ENCODE measurements at regions not wholly inside any gene's neighbourhood (a gene's known extent, or its start where the extent isn't known, plus 50 kb on each side); places are given as distances from the start of the nearest gene placed in this dataset.

DNA sequence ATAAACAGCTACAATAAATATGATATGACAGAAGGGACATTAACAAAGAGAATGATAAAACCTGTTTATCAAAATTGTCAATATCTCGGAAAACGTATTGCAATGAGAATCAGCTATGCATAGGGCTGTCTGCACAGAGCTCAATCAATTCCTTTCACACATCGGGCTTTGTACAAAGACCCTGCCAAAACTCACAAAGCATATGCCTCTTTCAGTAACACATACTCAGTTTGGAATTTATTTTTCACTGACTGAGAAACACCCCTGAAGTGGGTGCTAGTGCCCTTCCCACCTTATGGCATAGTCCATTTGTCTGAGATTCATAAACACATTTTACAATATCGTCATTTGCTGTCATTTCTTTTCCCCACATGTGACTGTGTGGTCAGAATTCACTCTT, 815.8 kb upstream of the FAM98A start:
- no peaks in the 10 kb centered on the region for H3K9me3 Mint-ChIP-seq (ENCODE audit: unreplicated experiment)
- H3K36me3 Mint-ChIP-seq (ENCODE audit: low read depth, unreplicated experiment), result no peaks in the 10 kb centered on the region
- TF ChIP-seq, protein P1, sequence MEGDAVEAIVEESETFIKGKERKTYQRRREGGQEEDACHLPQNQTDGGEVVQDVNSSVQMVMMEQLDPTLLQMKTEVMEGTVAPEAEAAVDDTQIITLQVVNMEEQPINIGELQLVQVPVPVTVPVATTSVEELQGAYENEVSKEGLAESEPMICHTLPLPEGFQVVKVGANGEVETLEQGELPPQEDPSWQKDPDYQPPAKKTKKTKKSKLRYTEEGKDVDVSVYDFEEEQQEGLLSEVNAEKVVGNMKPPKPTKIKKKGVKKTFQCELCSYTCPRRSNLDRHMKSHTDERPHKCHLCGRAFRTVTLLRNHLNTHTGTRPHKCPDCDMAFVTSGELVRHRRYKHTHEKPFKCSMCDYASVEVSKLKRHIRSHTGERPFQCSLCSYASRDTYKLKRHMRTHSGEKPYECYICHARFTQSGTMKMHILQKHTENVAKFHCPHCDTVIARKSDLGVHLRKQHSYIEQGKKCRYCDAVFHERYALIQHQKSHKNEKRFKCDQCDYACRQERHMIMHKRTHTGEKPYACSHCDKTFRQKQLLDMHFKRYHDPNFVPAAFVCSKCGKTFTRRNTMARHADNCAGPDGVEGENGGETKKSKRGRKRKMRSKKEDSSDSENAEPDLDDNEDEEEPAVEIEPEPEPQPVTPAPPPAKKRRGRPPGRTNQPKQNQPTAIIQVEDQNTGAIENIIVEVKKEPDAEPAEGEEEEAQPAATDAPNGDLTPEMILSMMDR (IDR thresholded peaks at IDR 0.05; ENCODE audit: unreplicated experiment), result no peak
- DNase-seq (ENCODE audit: low spot score), result no peak
- H3K27ac Mint-ChIP-seq (ENCODE audit: unreplicated experiment), result no peak overlapping the region
- no peaks in the 10 kb centered on the region for H3K27me3 Mint-ChIP-seq (ENCODE audit: unreplicated experiment)
- no peak overlapping the region for H3K4me3 Mint-ChIP-seq (ENCODE audit: unreplicated experiment)
- H3K4me1 Mint-ChIP-seq (ENCODE audit: unreplicated experiment), result no peaks in the 10 kb centered on the region

- DNase-seq (ENCODE audit: low spot score), result no peak
- H3K4me1 Mint-ChIP-seq (ENCODE audit: unreplicated experiment), result no peaks in the 10 kb centered on the region
- no peaks in the 10 kb centered on the region for H3K9me3 Mint-ChIP-seq (ENCODE audit: unreplicated experiment)
- H3K4me3 Mint-ChIP-seq (ENCODE audit: unreplicated experiment), result no peak overlapping the region
- no peaks in the 10 kb centered on the region for H3K27me3 Mint-ChIP-seq (ENCODE audit: unreplicated experiment)
- TF ChIP-seq, protein P1 (IDR thresholded peaks at IDR 0.05; ENCODE audit: unreplicated experiment), result no peak
- no peaks in the 10 kb centered on the region for H3K36me3 Mint-ChIP-seq (ENCODE audit: low read depth, unreplicated experiment)
- peak overlapping the region; percentile 4 for H3K27ac Mint-ChIP-seq (ENCODE audit: unreplicated experiment)
Observed at GRCh38 chr2:34408100-34408499, 809.0 kb upstream of the FAM98A start.

DNA sequence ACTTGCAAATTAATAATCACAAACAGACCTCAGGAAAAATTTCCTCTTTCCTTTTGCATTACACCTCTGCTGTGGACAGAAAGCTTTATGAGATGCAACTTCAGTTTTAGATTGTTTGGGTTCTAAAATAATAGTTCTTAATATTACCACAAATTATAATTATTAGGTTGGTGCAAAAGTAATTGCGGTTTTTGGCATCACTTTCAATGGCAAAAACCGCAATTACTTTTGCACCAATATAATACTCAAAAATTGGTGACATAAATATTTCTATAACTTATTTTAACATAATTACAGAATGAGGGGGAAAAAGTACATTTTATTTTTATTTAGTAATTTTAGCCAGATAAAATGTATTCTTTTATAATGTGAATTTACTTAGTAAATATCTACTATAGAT, 804.4 kb upstream of the FAM98A start:
- H3K4me1 Mint-ChIP-seq (ENCODE audit: unreplicated experiment), result no peaks in the 10 kb centered on the region
- DNase-seq (ENCODE audit: low spot score), result no peak
- no peak overlapping the region for H3K4me3 Mint-ChIP-seq (ENCODE audit: unreplicated experiment)
- H3K27me3 Mint-ChIP-seq (ENCODE audit: unreplicated experiment), result peaks cover 1% of the 10 kb centered on the region
- no peaks in the 10 kb centered on the region for H3K36me3 Mint-ChIP-seq (ENCODE audit: low read depth, unreplicated experiment)
- H3K27ac Mint-ChIP-seq (ENCODE audit: unreplicated experiment), result no peak overlapping the region
- TF ChIP-seq, protein P1 (IDR thresholded peaks at IDR 0.05; ENCODE audit: unreplicated experiment), result no peak
- H3K9me3 Mint-ChIP-seq (ENCODE audit: unreplicated experiment), result no peaks in the 10 kb centered on the region

GRCh38 chr2:34402376-34402775, 803.3 kb upstream of the FAM98A start:
- no peak overlapping the region for H3K27ac Mint-ChIP-seq (ENCODE audit: unreplicated experiment)
- no peaks in the 10 kb centered on the region for H3K36me3 Mint-ChIP-seq (ENCODE audit: low read depth, unreplicated experiment)
- H3K27me3 Mint-ChIP-seq (ENCODE audit: unreplicated experiment), result peaks cover 1% of the 10 kb centered on the region
- TF ChIP-seq, protein P1 (IDR thresholded peaks at IDR 0.05; ENCODE audit: unreplicated experiment), result no peak
- DNase-seq (ENCODE audit: low spot score), result no peak
- H3K9me3 Mint-ChIP-seq (ENCODE audit: unreplicated experiment), result no peaks in the 10 kb centered on the region
- H3K4me1 Mint-ChIP-seq (ENCODE audit: unreplicated experiment), result no peaks in the 10 kb centered on the region
- no peak overlapping the region for H3K4me3 Mint-ChIP-seq (ENCODE audit: unreplicated experiment)

- TF ChIP-seq, protein P1 (IDR thresholded peaks at IDR 0.05; ENCODE audit: unreplicated experiment), result no peak
Observed at GRCh38 chr2:34401186-34401585, 802.1 kb upstream of the FAM98A start.

More at GRCh38 chr2:34401186-34401585, 802.1 kb upstream of the FAM98A start:
- Mint-ChIP-seq H3K36me3 (ENCODE audit: low read depth, unreplicated experiment) (no peaks in the 10 kb centered on the region), H3K9me3 (ENCODE audit: unreplicated experiment) (no peaks in the 10 kb centered on the region), H3K4me3 (ENCODE audit: unreplicated experiment) (no peak overlapping the region), H3K27ac (ENCODE audit: unreplicated experiment) (no peak overlapping the region), H3K27me3 (ENCODE audit: unreplicated experiment) (peaks cover 1% of the 10 kb centered on the region), H3K4me1 (ENCODE audit: unreplicated experiment) (no peaks in the 10 kb centered on the region)
- no peak for DNase-seq (ENCODE audit: low spot score)
